GM12864 (cell line): ENCODE measurements at regions not wholly inside any gene's neighbourhood (a gene's known extent, or its start where the extent isn't known, plus 50 kb on each side); places are given as distances from the start of the nearest gene placed in this dataset.
"Not testable (repeated sequence)": the region's sequence is repeated elsewhere in the genome, so short reads cannot be mapped to it uniquely, and the experiment has no call there.

Experiments used
- DNase-seq: peaks from one replicate; pipeline ENCODE4 v3.0.0-alpha.2; 2011; ENCODE audit warnings: low read depth
- H3K4me3 ChIP-seq: 2 replicates; pipeline ENCODE4 v1.5.1; 2011; ENCODE audit warnings: mild to moderate bottlenecking, low read depth, low read length, control low read depth
- TF ChIP-seq, protein P1 (sequence below): IDR thresholded peaks from 2 replicates; pipeline ENCODE4 v1.5.1; 2011; ENCODE audit warnings: low read depth, mild to moderate bottlenecking, moderate library complexity, low read length, control low read depth, inconsistent platforms; ENCODE audit errors: missing control alignments

DNA sequence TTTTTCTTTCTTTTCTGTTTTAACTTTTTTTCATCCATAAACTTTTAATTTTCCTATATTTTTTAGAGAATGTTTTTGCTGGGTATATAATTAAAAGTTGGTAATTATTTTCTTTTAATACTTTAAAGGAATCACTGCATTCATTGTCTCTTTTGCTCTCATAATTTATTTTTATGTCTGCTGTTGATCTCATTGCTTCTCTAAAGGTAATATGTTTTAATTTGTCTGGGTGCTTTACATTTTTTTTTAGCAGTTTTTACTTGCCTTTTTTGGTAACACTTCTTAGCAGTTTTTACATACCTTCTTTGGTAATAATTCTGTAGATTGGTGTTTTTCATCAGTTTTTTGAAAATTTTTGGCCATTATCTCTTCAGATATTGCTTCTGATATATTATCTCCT lies 89.4 kb upstream of the BMAL1 start:
- TF ChIP-seq, protein P1, sequence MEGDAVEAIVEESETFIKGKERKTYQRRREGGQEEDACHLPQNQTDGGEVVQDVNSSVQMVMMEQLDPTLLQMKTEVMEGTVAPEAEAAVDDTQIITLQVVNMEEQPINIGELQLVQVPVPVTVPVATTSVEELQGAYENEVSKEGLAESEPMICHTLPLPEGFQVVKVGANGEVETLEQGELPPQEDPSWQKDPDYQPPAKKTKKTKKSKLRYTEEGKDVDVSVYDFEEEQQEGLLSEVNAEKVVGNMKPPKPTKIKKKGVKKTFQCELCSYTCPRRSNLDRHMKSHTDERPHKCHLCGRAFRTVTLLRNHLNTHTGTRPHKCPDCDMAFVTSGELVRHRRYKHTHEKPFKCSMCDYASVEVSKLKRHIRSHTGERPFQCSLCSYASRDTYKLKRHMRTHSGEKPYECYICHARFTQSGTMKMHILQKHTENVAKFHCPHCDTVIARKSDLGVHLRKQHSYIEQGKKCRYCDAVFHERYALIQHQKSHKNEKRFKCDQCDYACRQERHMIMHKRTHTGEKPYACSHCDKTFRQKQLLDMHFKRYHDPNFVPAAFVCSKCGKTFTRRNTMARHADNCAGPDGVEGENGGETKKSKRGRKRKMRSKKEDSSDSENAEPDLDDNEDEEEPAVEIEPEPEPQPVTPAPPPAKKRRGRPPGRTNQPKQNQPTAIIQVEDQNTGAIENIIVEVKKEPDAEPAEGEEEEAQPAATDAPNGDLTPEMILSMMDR, result no peak
- no peak for DNase-seq
- no peak overlapping the region for H3K4me3 ChIP-seq

DNA sequence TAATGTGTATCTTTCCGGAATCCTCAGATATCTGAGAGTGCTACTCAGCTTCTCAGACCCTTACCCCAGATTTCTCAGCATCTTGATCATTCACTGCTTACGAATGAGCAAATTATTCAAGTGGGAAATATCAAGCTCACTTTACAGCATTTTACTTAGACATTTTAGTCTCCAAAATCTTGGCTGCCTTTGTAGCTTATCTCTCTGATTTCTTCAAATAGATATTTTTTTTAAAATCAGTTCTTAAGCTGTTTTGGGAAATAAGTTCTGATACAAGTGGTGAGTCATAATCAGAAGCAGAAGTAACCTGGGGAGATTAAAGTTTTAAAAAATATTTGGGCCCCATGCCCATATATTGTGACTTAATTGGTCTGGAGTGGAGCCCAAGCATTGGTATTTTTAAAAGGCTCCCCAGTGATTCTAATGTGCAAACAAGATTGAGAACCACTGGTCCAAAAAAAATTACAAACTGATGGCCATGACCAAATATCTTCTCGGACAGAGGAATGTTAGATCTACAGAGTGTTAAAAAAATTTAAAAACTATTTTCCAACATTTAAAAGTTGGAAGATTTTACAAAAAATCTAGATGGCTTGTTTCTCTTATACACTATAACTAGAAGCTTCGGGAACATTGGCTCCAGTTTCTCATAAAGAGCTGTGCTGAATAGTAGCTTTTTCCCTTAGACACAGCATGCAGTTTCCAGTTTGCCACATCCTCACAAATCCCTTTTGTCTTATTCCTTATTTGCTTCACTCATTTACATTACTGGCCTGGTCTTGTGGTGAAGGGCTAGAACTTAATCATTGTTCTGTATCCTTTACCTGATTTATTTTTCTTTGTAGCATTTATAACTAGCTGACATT lies 87.8 kb upstream of the BMAL1 start:
- no peak for DNase-seq
- no peak overlapping the region for H3K4me3 ChIP-seq
- TF ChIP-seq, protein P1, result no peak

DNA sequence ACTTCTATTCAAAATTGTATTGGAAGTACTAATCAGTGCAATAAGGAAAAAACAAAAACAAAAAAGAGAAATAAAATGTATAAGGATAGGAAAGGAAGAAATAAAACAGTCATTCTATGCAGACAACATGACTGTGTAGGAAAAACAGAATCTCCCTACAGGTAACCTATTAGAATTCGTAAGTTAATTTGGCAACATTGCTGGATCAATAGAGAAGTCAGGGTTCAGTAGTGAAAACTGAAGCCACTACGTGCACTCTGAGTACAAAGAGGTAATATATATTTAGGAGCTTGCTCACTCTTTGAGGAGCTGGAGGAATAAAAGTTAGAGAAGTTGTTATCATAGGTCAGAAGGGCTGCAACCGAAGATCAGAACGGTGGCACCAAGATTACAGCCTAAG lies 84.0 kb upstream of the BMAL1 start:
- no peak overlapping the region for H3K4me3 ChIP-seq
- TF ChIP-seq, protein P1, result no peak
- DNase-seq, result no peak

DNA sequence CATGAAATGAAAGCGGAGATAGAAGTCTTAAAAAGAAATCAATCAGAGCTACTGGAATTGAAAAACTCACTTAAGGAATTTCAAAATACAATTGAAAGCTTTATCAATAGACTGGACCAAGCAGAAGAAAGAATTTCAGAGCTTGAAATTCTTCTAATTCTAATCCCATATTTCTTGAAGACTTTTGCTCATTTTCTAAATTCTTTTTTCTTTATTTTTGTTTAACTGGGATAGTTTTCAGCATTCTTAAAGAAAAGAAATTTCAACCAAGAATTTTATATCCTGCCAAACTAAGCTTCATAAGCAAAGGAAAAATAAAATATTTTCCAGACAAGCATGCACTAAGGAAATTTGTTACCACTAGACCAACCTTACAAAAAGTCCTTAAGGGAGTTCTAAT lies 80.2 kb upstream of the BMAL1 start:
- not testable (repeated sequence) for DNase-seq, H3K4me3 ChIP-seq

DNA sequence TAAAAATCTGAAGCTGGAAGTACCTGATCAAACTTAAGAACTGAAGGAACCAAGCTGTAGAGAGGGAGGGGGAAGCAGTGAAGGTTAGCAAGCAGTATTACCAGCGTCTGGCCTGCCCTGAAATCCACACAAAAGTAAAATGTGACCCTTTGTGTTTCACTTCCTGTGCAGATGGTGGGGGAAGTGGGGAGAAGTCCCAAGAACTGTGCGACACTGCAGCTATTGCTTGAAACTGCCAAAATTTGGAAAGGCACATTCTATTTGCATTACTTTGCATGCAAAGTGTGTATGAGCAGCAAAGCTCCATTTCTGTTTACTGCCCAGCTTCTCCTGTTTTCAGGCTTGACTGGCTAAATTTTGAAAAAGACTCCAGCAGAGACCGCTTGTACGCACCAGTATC lies 72.1 kb upstream of the BMAL1 start:
- DNase-seq, result peak; percentile 29
- TF ChIP-seq, protein P1, result no peak

DNA sequence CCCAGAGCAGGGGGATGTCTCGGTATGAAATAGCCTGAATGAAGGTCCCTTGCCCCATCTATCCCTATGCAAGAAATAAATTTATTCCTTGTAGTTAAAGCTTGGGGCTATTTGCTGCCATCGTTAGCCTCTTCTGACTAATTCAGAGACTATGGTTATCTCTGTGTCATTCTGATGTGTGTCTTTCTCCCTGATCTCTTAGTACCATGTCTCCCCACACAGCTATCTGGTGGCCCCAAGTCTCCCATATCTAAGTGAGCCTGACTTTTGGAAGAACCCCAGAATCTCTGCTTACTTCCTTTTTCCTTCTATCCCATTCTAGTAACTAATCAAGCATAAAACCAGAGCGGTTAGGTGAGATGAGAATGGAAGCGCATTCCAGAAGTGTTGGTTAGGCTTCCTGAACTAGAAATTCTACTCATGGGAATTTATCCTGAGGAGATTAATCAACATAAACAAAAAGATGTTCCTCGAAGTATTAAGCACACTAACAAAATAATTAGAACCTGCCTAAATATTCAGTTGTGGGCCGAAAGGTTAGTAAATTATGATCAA lies 71.4 kb upstream of the BMAL1 start:
- no peak overlapping the region for H3K4me3 ChIP-seq
- no peak for DNase-seq
- TF ChIP-seq, protein P1, result no peak

More for the DNA sequence above, 72.1 kb upstream of the BMAL1 start:
- H3K4me3 ChIP-seq, result no peak overlapping the region

DNA sequence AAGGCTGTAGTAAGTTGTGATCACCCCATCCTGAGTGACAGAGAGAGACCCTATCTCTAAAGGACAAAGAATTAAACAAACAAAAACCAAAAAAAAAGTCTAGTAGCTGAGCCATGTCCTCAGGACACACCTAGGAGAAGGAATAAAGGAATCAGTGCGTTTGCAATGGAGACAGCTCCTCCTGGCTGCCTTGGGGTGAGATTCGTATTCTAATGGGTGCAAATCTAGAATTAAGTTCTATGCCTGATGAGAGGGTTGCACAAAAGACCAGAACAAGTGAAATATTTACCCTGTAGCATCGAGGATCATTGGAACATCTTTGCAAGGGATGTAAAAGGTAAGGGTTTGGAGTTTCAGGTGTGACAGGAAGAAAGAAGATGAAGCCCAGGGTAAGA lies 70.3 kb upstream of the BMAL1 start:
- no peak for DNase-seq
- H3K4me3 ChIP-seq, result no peak overlapping the region
- TF ChIP-seq, protein P1, result no peak
